H1 (cell line): ENCODE measurements at regions not wholly inside any gene's neighbourhood (a gene's known extent, or its start where the extent isn't known, plus 50 kb on each side); places are given as distances from the start of the nearest gene placed in this dataset.

Source experiments
- SIX5 ChIP-seq: IDR thresholded peaks from 2 replicates; pipeline ENCODE4 v1.6.1; 2011; ENCODE audit warnings: mild to moderate bottlenecking, low read depth, low read length
- TEAD4 ChIP-seq: IDR thresholded peaks from 2 replicates; pipeline ENCODE4 v1.6.1; 2012; ENCODE audit warnings: low read depth, low read length, inconsistent platforms, mixed read lengths

DNA sequence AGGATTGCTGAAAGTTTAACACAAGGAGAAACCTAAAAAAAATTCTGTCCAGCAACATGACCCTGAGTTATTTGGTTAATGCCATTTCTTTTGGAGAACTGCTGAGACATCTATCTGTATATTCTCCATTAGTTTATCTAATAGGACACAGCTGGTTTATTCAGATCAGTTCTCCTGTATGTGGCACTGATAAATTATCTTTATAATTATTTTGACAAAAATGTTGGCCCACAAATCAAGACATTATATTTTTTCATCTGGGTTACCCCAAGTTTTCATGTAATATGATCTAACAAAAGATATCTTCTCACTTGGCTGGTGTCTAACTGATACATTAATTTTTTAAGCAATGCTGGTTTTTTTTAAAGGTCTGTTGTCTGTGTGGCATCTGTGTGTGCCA is 231.4 kb downstream of the KLF12 start (continued):
- TF ChIP-seq TEAD4 (no peak), SIX5 (no peak)
